ENCODE measurements at regions not wholly inside any gene's neighbourhood (a gene's known extent, or its start where the extent isn't known, plus 50 kb on each side); places are given as distances from the start of the nearest gene placed in this dataset.

DNA sequence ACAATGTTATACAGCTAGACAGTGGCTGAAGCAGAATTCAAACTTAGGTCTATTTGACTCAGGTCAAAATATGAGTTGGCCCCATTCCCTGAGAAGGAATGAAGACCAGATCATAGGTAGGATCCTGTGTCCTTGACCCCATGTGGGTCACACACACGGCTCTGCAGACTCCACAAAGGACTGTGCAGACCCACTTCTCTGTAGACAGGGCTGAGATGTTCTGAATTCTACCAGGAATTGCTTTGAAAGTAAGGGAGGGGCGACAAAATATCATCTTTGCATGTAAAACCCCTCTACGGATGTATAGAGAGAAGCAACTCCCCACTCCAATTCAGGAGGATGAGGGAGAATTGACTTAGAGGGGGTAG lies 62.3 kb upstream of the CTIF start:
- TF ChIP-seq, protein P1, sequence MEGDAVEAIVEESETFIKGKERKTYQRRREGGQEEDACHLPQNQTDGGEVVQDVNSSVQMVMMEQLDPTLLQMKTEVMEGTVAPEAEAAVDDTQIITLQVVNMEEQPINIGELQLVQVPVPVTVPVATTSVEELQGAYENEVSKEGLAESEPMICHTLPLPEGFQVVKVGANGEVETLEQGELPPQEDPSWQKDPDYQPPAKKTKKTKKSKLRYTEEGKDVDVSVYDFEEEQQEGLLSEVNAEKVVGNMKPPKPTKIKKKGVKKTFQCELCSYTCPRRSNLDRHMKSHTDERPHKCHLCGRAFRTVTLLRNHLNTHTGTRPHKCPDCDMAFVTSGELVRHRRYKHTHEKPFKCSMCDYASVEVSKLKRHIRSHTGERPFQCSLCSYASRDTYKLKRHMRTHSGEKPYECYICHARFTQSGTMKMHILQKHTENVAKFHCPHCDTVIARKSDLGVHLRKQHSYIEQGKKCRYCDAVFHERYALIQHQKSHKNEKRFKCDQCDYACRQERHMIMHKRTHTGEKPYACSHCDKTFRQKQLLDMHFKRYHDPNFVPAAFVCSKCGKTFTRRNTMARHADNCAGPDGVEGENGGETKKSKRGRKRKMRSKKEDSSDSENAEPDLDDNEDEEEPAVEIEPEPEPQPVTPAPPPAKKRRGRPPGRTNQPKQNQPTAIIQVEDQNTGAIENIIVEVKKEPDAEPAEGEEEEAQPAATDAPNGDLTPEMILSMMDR (IDR thresholded peaks at IDR 0.05; ENCODE audit: unreplicated experiment in 3 of 3), result no peak
- H3K4me1 Mint-ChIP-seq, result no peaks in the 10 kb centered on the region
- no peak overlapping the region for H3K27ac Mint-ChIP-seq
- H3K36me3 Mint-ChIP-seq (ENCODE audit: low read depth), result no peaks in the 10 kb centered on the region
- peaks cover 10% of the 10 kb centered on the region for H3K9me3 Mint-ChIP-seq
- H3K27me3 Mint-ChIP-seq (ENCODE audit: low read depth), result no peaks in the 10 kb centered on the region
- H3K4me3 Mint-ChIP-seq, result no peak overlapping the region

DNA sequence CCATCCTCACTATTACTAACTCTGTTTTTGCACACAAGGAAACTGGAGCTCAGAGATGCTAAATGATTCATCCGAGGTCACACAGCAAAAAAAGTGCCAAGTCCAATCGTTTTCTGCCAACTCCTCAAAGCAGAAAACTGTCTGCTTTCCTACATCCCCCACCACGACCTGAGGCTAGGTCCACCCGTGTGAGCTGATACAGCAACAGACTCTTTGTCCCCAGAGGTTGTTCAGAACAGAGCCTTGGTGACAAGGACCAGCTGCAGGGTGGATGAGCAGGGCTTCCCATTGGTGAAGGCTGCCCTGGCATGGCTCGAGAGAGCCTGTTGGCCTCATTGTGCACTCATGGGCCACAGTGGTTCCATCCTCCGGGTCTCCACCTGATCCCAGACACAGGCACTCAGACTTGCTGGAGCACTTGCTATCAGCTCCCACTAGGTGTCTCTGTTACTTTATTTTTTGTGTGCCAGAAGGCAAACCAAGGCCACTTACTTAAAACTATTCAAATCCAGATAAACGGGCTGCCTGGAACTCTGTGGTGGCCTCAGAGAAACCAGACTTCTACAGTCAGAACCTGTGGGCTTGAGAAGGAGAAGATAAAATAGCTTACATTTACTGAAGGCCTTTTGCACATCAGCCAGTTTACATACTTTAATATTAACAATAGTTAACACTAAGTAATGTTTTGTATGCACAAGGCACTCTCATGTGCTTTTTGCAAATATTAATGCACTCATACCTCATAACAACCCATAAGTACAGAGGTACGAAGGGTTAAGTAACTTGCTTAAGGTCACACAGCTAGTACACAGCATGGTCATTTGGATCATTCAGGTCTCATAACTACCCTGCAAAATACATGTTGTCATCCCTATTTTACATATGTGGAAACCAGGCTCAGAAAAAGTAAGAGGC lies 62.9 kb upstream of the CTIF start:
- H3K36me3 Mint-ChIP-seq (ENCODE audit: low read depth), result no peaks in the 10 kb centered on the region
- H3K4me1 Mint-ChIP-seq, result no peaks in the 10 kb centered on the region
- no peak overlapping the region for H3K4me3 Mint-ChIP-seq
- peaks cover 10% of the 10 kb centered on the region for H3K9me3 Mint-ChIP-seq
- TF ChIP-seq, protein P1 (IDR thresholded peaks at IDR 0.05; ENCODE audit: unreplicated experiment in 3 of 3), result peak; percentile 85 to 91 (median 89)
- H3K27me3 Mint-ChIP-seq (ENCODE audit: low read depth), result no peaks in the 10 kb centered on the region
- H3K27ac Mint-ChIP-seq, result peak overlapping the region in 1 of 3 experiments; percentile 6

DNA sequence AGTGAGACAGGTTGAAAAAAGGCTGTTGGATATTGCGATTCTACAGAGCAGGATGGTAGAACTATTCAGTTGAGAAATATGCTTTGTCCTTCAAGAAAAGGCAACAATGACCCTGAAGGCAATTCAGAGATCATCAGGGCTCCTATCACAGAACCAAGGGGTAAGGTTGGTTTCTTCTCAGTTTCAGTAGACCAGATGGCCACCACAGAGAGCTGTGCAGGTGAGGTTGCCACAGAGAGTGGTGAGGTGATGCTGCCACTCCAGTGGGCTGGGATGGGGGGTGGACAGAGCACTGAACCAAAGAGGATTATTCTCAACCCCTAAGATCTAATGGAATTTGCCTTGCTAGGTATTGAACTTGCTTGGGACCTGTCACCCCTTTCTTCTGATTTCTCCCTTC lies 64.6 kb upstream of the ZBTB7C start:
- Mint-ChIP-seq H3K4me1 (no peaks in the 10 kb centered on the region), H3K27me3 (ENCODE audit: low read depth) (no peaks in the 10 kb centered on the region), H3K4me3 (no peak overlapping the region), H3K27ac (no peak overlapping the region), H3K36me3 (ENCODE audit: low read depth) (no peaks in the 10 kb centered on the region), H3K9me3 (peaks cover 10% of the 10 kb centered on the region)
- TF ChIP-seq, protein P1 (IDR thresholded peaks at IDR 0.05; ENCODE audit: unreplicated experiment in 3 of 3), result no peak

DNA sequence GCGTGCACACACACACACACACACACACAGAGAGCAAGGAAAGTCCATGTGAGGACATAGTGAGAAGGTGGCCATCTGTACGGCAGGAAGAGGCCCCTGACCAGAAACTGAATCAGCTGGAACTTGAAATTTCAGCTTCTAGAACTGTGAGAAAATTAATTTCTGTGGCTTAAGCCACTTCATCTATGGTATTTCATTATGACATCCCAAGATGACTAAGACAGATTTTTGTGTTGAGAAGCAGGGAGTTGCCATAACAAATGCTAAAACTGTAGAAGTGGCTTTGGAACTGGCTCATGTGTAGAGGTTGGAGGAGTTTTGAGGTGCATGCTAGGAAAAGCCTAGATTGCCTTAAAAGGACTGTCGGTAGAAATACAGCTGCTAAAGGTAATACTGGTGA lies 63.4 kb upstream of the ZBTB7C start:
- Mint-ChIP-seq H3K27me3 (ENCODE audit: low read depth) (peaks cover 5% of the 10 kb centered on the region), H3K27ac (no peak overlapping the region), H3K36me3 (ENCODE audit: low read depth) (no peaks in the 10 kb centered on the region), H3K4me1 (peaks cover 7% of the 10 kb centered on the region), H3K4me3 (no peak overlapping the region), H3K9me3 (peaks cover 6% of the 10 kb centered on the region)
- TF ChIP-seq, protein P1 (IDR thresholded peaks at IDR 0.05; ENCODE audit: unreplicated experiment in 3 of 3), result no peak

DNA sequence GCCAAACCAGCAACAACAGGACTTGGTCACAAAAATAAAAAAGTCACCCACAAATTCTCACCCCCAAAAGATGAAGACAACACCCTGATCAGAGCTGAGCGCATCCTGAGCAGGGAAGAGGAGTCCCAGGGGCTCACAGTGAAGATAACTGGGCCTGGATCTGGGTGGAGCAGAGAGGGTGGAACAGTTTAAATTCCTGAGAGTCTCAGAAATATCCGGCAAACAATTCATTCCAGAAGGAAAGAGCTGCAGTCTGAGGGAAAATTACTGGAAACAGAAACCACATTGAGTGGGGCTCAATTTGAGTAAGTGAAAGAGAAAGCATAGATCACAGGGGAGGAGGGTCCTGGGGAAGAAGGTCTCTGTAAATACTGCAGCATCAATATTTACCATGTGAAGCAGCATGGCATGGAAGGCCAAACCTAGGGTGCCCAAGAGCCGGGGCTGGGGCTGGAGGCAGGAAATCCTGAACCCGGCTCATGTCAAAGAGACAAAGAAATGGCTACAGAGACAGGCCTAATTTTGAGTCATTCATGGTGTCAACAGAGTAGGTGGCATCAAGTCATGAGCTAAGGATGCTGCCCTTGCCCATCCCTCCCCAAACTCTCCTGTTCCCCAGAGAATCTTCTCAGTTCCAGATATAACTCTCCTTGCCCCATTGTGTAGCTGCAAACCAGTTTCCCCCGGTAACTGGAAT lies 61.4 kb upstream of the ZBTB7C start:
- peaks cover 5% of the 10 kb centered on the region for H3K9me3 Mint-ChIP-seq

More for the DNA sequence above, 61.4 kb upstream of the ZBTB7C start:
- peaks cover 7% of the 10 kb centered on the region for H3K4me1 Mint-ChIP-seq
- H3K27me3 Mint-ChIP-seq (ENCODE audit: low read depth), result peaks cover 5% of the 10 kb centered on the region
- peak overlapping the region in 1 of 3 experiments; percentile 65 for H3K27ac Mint-ChIP-seq
- H3K36me3 Mint-ChIP-seq (ENCODE audit: low read depth), result no peaks in the 10 kb centered on the region
- H3K4me3 Mint-ChIP-seq, result no peak overlapping the region
- TF ChIP-seq, protein P1 (IDR thresholded peaks at IDR 0.05; ENCODE audit: unreplicated experiment in 3 of 3), result no peak
